Liver (tissue), 8 donors: ENCODE measurements at regions not wholly inside any gene's neighbourhood (a gene's known extent, or its start where the extent isn't known, plus 50 kb on each side); places are given as distances from the start of the nearest gene placed in this dataset.

Experiments
- DNase-seq: peaks from one replicate; pipeline ENCODE4 v3.0.0-alpha.2; 2017; ENCODE audit warnings: low spot score
- H3K27ac ChIP-seq, 2 donors: one replicate each; pipeline ENCODE4 v1.7.0; 2013; ENCODE audit warnings: inconsistent platforms in 2 of 2, low read length in 2 of 2, control low read depth in 1 of 2, low read depth in 1 of 2, mild to moderate bottlenecking in 1 of 2
- H3K27me3 ChIP-seq, 4 donors: one replicate each; pipeline versions ENCODE4 v1.6.1 to v1.7.0; 2013; ENCODE audit warnings: low read length in 3 of 4, inconsistent platforms in 1 of 4, mild to moderate bottlenecking in 1 of 4, moderate library complexity in 1 of 4; ENCODE audit not compliant: control insufficient read depth in 4 of 4, insufficient read depth in 4 of 4
- H3K36me3 ChIP-seq, 4 donors: one replicate each; pipeline versions ENCODE4 v1.6.1 to v1.7.0; 2013; ENCODE audit warnings: low read length in 3 of 4, mild to moderate bottlenecking in 3 of 4, low read depth in 1 of 4, moderate library complexity in 1 of 4; ENCODE audit not compliant: control insufficient read depth in 4 of 4, insufficient read depth in 3 of 4
- H3K4me1 ChIP-seq, 4 donors: one replicate each; pipeline versions ENCODE4 v1.6.1 to v1.7.0; 2013; ENCODE audit warnings: low read length in 3 of 4, mild to moderate bottlenecking in 3 of 4, moderate library complexity in 1 of 4; ENCODE audit not compliant: control insufficient read depth in 4 of 4, insufficient read depth in 4 of 4
- H3K4me3 ChIP-seq, 3 donors: one replicate each; pipeline versions ENCODE4 v1.6.1 to v1.7.0; 2013; ENCODE audit warnings: low read length in 3 of 3, control low read depth in 1 of 3, low read depth in 1 of 3, mild to moderate bottlenecking in 1 of 3
- H3K9ac ChIP-seq, 2 donors: one replicate each; pipeline ENCODE4 v1.7.0; 2013; ENCODE audit warnings: low read length in 2 of 2, mild to moderate bottlenecking in 2 of 2, moderate library complexity in 2 of 2, control low read depth in 1 of 2, low read depth in 1 of 2
- H3K9me3 ChIP-seq, 4 donors: one replicate each; pipeline versions ENCODE4 v1.6.1 to v1.7.0; 2013; ENCODE audit warnings: low read length in 3 of 4; ENCODE audit not compliant: control insufficient read depth in 4 of 4
- EGR1 ChIP-seq, 2 donors: IDR thresholded peaks; 2 replicates each; pipeline ENCODE4 v1.6.1; 2016 to 2018; ENCODE audit warnings: antibody characterized with exemption in 2 of 2, low read depth in 2 of 2
- FOXA1 ChIP-seq: IDR thresholded peaks from 2 replicates; pipeline ENCODE4 v1.6.1; 2016; ENCODE audit warnings: antibody characterized with exemption
- FOXA2 ChIP-seq: IDR thresholded peaks from 2 replicates; pipeline ENCODE4 v1.6.1; 2016; ENCODE audit warnings: antibody characterized with exemption
- HNF4G ChIP-seq: IDR thresholded peaks from 2 replicates; pipeline ENCODE4 v1.6.1; 2016; ENCODE audit warnings: antibody characterized with exemption
- JUND ChIP-seq, 2 donors: IDR thresholded peaks; 2 replicates each; pipeline ENCODE4 v1.6.1; 2016; ENCODE audit warnings: antibody characterized with exemption in 2 of 2
- NR2F2 ChIP-seq: IDR thresholded peaks from 2 replicates; pipeline ENCODE4 v1.6.1; 2016; ENCODE audit warnings: antibody characterized with exemption
- RAD21 ChIP-seq, 2 donors: IDR thresholded peaks; 2 replicates each; pipeline ENCODE4 v1.6.1; 2016; ENCODE audit warnings: antibody characterized with exemption in 2 of 2, mild to moderate bottlenecking in 2 of 2
- RXRA ChIP-seq, 2 donors: IDR thresholded peaks; 2 replicates each; pipeline ENCODE4 v1.6.1; 2017 to 2018; ENCODE audit warnings: antibody characterized with exemption in 2 of 2, mild to moderate bottlenecking in 1 of 2
- SP1 ChIP-seq: IDR thresholded peaks from 2 replicates; pipeline ENCODE4 v1.6.1; 2018; ENCODE audit warnings: antibody characterized with exemption, mild to moderate bottlenecking
- YY1 ChIP-seq: IDR thresholded peaks from 2 replicates; pipeline ENCODE4 v1.6.1; 2016; ENCODE audit warnings: antibody characterized with exemption, mild to moderate bottlenecking
- WGBS: extraction: QIAGEN DNeasy Blood & Tissue Kit; methylation state at CpG from one replicate; pipeline ENCODE4 v1.1.7; 2013; 5-methylcytosine and 5-hydroxymethylcytosine counted together
- TF ChIP-seq, protein P1 (sequence below): IDR thresholded peaks from 2 replicates; pipeline ENCODE4 v1.6.1; 2016; ENCODE audit warnings: antibody characterized with exemption, mild to moderate bottlenecking
- TF ChIP-seq, protein P2 (sequence below): fragments of 150-350 bp; IDR thresholded peaks from 2 replicates; pipeline ENCODE4 v1.5.1; 2017; ENCODE audit warnings: improper control_type of control experiment, low read depth, low read length; ENCODE audit not compliant: missing input control
- TF ChIP-seq, protein P3 (sequence below): IDR thresholded peaks from 2 replicates; pipeline ENCODE4 v1.6.1; 2016; ENCODE audit warnings: antibody characterized with exemption
- TF ChIP-seq, protein P4 (sequence below): IDR thresholded peaks from 2 replicates; pipeline ENCODE4 v1.6.1; 2016; ENCODE audit warnings: antibody characterized with exemption
- donor health status: healthy.
- donor health status: healthy.
- donor health status: healthy.
- donor health status: healthy.
- donor health status: healthy.

DNA sequence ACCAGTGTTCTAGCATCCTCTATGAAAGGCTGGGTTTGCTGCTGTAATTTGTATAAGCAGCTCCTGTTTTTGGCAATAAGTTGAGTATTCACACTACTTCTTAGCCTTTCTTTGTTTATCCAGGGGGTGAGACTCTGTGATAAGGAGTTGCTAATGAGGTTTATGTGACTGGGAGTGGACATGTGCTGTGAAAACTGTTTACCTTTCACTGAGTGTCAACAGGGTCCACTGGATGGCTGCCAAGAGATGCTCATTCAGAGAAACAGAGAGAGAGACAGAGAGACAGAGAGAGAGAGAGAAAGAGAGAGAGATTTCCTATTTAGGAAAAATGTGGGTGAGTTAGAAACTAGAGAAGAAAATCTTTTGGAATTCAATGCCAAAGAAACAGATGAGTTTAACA is 233.9 kb downstream of the CHIC2 start:
- Histone ChIP-seq H3K36me3 (no peaks in the 10 kb centered on the region), H3K9ac (no peak overlapping the region), H3K27ac (no peak overlapping the region), H3K4me3 (no peak overlapping the region), H3K9me3 (peaks cover 0 to 2% (median under 1%) of the 10 kb centered on the region in 4 donors), H3K4me1 (peaks cover 0 to 5% (median 2%) of the 10 kb centered on the region in 4 donors), H3K27me3 (no peaks in the 10 kb centered on the region)
- no peak for DNase-seq
- no peak for TF ChIP-seq YY1
- TF ChIP-seq SP1: no peak
- no peak for TF ChIP-seq RAD21 (IDR thresholded peaks at IDR 0.05)
- TF ChIP-seq, protein P1, sequence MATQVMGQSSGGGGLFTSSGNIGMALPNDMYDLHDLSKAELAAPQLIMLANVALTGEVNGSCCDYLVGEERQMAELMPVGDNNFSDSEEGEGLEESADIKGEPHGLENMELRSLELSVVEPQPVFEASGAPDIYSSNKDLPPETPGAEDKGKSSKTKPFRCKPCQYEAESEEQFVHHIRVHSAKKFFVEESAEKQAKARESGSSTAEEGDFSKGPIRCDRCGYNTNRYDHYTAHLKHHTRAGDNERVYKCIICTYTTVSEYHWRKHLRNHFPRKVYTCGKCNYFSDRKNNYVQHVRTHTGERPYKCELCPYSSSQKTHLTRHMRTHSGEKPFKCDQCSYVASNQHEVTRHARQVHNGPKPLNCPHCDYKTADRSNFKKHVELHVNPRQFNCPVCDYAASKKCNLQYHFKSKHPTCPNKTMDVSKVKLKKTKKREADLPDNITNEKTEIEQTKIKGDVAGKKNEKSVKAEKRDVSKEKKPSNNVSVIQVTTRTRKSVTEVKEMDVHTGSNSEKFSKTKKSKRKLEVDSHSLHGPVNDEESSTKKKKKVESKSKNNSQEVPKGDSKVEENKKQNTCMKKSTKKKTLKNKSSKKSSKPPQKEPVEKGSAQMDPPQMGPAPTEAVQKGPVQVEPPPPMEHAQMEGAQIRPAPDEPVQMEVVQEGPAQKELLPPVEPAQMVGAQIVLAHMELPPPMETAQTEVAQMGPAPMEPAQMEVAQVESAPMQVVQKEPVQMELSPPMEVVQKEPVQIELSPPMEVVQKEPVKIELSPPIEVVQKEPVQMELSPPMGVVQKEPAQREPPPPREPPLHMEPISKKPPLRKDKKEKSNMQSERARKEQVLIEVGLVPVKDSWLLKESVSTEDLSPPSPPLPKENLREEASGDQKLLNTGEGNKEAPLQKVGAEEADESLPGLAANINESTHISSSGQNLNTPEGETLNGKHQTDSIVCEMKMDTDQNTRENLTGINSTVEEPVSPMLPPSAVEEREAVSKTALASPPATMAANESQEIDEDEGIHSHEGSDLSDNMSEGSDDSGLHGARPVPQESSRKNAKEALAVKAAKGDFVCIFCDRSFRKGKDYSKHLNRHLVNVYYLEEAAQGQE: no peak
- TF ChIP-seq, protein P2, sequence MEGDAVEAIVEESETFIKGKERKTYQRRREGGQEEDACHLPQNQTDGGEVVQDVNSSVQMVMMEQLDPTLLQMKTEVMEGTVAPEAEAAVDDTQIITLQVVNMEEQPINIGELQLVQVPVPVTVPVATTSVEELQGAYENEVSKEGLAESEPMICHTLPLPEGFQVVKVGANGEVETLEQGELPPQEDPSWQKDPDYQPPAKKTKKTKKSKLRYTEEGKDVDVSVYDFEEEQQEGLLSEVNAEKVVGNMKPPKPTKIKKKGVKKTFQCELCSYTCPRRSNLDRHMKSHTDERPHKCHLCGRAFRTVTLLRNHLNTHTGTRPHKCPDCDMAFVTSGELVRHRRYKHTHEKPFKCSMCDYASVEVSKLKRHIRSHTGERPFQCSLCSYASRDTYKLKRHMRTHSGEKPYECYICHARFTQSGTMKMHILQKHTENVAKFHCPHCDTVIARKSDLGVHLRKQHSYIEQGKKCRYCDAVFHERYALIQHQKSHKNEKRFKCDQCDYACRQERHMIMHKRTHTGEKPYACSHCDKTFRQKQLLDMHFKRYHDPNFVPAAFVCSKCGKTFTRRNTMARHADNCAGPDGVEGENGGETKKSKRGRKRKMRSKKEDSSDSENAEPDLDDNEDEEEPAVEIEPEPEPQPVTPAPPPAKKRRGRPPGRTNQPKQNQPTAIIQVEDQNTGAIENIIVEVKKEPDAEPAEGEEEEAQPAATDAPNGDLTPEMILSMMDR: no peak
- no peak for TF ChIP-seq RXRA (IDR thresholded peaks at IDR 0.05)
- TF ChIP-seq EGR1 (IDR thresholded peaks at IDR 0.05; ENCODE audit: low read depth in 2 of 2): no peak
- TF ChIP-seq, protein P3, sequence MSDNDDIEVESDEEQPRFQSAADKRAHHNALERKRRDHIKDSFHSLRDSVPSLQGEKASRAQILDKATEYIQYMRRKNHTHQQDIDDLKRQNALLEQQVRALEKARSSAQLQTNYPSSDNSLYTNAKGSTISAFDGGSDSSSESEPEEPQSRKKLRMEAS: no peak

DNA sequence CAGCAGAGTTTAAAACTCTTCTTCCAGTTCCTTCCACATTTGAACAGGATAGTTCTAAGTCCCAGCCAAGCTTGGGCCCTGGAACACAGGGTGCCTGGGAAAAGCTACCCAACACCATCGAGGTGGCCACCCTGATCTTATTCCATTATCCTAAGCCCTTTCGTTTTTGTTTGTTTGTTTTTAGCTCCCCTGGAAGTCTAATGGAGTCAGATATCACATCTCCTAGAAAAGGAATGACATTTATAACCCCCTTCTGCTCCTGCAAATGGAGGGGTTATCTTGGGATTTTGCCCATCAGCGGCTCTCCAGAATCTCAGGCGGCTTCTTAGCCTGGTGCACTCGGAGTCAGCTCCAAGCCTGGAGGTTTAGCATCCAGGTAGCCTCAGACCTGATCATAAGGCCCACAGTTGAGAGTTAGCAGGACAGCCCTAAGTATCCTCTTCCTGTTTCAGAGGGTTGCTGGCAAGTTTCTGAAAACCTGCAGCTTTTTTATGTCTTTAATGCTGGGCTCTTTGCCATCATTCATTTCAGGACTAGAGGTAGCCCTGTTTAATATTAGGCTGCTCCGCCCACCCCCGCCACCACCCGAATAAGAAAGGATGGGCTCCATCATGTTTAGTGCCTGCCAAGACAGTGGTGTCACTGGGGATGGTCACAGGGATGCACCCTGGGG is 230.0 kb upstream of the LNX1 start:
- Histone ChIP-seq H3K4me3 (no peak overlapping the region), H3K9me3 (no peaks in the 10 kb centered on the region), H3K27ac (no peak overlapping the region), H3K9ac (no peak overlapping the region), H3K27me3 (no peaks in the 10 kb centered on the region), H3K4me1 (no peaks in the 10 kb centered on the region), H3K36me3 (no peaks in the 10 kb centered on the region)
- 73% methylated on average over 8 of the region's 8 CpGs for WGBS
- DNase-seq: no peak
- no peak for TF ChIP-seq RXRA (IDR thresholded peaks at IDR 0.05)
- TF ChIP-seq JUND (IDR thresholded peaks at IDR 0.05): no peak
- TF ChIP-seq RAD21 (IDR thresholded peaks at IDR 0.05): no peak
- no peak for TF ChIP-seq HNF4G
- no peak for TF ChIP-seq FOXA2
- TF ChIP-seq NR2F2: no peak
- TF ChIP-seq, protein P4, sequence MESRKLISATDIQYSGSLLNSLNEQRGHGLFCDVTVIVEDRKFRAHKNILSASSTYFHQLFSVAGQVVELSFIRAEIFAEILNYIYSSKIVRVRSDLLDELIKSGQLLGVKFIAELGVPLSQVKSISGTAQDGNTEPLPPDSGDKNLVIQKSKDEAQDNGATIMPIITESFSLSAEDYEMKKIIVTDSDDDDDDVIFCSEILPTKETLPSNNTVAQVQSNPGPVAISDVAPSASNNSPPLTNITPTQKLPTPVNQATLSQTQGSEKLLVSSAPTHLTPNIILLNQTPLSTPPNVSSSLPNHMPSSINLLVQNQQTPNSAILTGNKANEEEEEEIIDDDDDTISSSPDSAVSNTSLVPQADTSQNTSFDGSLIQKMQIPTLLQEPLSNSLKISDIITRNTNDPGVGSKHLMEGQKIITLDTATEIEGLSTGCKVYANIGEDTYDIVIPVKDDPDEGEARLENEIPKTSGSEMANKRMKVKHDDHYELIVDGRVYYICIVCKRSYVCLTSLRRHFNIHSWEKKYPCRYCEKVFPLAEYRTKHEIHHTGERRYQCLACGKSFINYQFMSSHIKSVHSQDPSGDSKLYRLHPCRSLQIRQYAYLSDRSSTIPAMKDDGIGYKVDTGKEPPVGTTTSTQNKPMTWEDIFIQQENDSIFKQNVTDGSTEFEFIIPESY: no peak
- TF ChIP-seq, protein P1: no peak
- TF ChIP-seq FOXA1: no peak
- TF ChIP-seq, protein P3: no peak
